Glomerular endothelial cell (primary cell): ENCODE measurements at regions not wholly inside any gene's neighbourhood (a gene's known extent, or its start where the extent isn't known, plus 50 kb on each side); places are given as distances from the start of the nearest gene placed in this dataset.
"Not testable (repeated sequence)": the region's sequence is repeated elsewhere in the genome, so short reads cannot be mapped to it uniquely, and the experiment has no call there.

ENCODE experiments used
- DNase-seq: peaks from one replicate; pipeline ENCODE4 v3.0.0-alpha.2; 2011; ENCODE audit warnings: low read depth, low spot score; ENCODE audit errors: extremely low read depth

DNA sequence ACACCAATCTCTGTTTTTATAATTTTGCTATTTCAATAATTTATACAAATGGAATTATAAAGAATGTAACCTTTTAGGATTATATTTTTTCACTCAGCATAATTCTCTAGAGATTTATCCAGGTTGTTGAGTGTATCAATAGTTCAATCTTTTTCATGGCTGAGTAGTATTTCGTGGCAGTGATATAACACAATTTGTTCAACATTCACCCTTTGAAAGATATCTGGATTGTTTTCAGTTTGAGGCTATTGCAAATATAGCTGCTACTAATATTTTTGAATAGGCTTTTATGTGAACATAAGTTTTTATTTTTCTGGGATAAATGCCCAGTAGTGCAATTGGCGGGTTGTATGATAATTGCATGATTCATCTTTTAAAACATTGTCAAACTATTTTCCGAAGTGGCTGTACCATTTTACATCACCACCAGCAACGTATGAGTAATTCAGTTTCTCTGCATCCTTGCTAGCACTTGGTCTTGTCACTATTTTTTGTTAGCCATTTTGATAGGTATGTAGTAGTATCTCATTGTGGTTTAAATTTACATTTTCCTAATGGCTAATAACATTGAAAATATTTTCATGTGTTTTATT, 55.6 kb upstream of the ABCD3 start:
- no peak for DNase-seq

DNA sequence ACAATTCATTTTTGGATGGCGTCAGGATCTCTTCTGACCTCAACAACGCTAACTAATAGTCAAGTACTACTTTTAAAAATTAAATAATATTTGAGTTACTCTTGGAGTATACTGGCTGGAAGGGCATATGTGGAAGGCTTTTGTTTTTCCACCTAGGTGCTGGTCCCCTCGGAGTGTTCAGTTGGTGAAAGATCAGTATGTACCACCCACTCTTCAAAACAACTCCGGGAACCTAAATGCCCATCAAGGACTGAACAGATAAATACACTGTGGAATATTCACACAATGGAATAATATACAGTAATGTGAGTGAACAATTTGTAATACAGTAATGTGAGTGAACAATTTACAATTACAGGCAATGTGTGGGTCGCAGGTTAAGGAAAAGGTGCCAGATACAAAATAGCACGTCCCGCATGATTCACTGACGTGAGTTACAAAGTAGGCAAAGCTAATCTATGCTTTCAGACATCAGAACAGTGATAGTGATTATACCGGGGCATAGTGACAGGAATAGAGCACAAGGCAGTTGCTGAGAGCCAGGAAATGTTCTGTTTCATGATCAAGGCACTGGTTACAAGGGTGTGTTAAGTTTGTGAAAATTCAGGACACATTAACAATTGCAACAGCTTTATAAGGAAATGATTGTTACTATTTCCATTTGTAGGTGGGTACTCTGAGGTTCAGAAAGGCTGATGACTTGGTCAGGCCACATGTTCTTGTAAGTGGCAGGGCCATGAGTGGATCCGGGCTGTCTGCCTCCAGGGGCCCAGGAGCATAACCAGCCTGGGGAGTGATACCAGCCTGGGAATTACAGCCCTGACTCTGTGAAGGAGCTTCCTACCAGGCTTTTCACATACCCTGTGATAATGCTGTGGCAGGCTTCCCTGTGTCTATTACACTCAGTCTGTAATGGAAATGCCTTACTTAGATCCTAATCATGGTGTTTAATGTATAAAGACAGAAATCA, 59.3 kb upstream of the ABCD3 start:
- no peak for DNase-seq

DNA sequence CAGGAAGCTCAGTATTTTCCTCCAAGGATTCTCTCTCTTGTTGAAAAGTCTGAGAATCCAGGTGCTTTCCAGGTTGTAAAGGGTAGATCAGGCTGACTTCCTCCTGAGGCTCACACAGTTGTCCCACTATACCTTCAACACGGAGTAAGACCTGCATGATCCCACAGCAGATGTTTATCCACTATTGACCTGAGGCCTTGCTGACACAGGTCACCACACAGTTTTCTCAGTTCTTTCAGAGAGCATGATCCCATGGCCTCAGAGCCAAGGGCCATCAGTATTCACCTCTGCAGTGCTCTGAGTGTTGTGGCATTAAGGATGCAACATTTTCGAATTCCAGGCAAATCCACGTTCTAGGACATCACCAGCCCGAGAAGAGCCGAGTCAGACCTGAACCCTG, 60.5 kb upstream of the ABCD3 start:
- no peak for DNase-seq

DNA sequence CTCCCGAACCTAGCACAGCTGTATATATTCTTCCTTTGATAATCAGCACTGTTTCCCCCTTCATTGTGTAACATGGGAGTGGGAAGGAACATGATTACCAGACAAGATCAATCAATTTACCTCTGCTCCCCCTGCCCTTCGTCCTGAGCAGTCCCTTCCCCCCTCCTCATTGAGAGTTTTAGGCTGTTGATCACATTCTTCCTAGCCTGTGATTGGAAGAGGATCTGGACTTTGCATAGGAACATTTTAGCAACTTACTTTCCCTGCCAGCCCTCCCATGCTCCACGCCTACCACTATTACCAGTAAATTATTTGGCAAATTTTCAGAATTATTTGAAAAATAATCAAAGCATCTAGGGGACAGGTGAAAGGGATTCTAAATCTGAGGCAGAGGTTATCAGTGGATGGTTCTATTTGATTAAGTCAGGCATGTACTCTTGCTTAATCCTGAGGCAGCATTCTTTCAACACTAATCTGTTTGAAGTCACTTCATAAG, 62.7 kb upstream of the ABCD3 start:
- DNase-seq: no peak

DNA sequence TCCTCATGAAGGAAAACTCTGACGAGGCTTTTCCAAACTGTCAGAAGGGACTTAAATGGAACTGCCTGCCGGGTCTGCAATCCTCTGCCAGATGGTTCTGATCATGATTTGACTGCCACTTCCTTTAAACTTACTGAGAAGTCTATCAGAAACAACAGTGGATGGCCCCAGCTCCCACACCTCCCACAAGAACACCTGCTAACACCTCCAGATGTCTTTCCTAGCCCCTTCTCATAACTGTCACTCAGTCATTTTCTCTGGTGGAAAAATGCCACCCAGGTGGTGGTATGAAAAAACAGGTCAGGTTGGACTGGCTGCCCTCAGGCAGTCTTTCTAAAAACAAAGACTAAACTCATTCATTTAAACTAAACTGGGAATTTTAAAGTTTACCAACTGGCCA, 66.7 kb upstream of the ABCD3 start:
- DNase-seq: no peak

- no peak for DNase-seq
Observed at GRCh38 chr1:94350350-94350924, 67.8 kb upstream of the ABCD3 start.

DNA sequence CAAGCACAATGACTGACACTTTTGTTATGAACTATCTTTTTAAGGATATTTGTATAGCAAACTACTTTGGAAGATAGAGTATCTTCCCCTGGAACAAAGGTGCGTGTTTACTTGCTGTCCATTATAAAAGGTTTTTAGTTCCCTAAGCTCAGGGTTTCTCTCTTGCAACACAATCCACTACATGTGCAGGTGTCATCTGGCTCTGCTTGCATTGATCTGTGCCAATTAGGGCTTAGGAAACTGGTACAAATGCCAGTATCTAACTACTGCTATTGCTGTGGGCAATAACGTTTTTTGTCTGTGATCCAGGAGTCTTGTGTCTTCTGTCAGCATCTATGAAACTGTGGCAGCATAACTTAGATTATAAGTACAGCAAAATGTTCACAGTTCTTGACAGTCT, 68.3 kb upstream of the ABCD3 start:
- no peak for DNase-seq

GRCh38 chr1:94348386-94348785, 69.8 kb upstream of the ABCD3 start:
- not testable (repeated sequence) for DNase-seq

DNA sequence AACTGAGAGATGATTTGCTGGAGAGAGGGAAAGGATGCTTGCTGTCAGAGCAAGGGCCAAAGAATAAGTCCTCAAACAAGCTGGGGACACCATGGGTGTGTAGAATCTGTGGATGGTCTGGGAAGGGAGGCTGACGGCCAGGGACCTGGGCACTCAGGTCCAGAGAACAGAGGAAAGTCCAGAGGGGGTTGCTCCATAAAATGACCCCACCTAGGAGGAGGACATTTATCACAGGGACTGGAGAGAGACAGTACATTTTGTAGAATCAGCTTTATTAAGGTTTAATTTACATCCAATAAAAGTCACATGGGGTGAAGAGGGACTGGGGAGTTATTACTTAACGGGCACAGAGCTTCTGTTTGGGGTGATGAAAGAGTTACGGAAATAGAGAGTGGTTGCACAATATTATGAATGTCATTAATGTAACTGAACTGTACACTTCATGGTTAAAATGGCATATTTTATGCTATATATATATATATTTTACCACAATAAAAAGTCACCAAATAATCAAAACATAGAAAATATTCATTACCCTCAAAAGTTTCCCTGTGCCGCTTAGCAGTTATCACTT, 73.0 kb upstream of the ABCD3 start:
- DNase-seq: no peak

GRCh38 chr1:94342416-94342815, 75.8 kb upstream of the ABCD3 start:
- no peak for DNase-seq

DNA sequence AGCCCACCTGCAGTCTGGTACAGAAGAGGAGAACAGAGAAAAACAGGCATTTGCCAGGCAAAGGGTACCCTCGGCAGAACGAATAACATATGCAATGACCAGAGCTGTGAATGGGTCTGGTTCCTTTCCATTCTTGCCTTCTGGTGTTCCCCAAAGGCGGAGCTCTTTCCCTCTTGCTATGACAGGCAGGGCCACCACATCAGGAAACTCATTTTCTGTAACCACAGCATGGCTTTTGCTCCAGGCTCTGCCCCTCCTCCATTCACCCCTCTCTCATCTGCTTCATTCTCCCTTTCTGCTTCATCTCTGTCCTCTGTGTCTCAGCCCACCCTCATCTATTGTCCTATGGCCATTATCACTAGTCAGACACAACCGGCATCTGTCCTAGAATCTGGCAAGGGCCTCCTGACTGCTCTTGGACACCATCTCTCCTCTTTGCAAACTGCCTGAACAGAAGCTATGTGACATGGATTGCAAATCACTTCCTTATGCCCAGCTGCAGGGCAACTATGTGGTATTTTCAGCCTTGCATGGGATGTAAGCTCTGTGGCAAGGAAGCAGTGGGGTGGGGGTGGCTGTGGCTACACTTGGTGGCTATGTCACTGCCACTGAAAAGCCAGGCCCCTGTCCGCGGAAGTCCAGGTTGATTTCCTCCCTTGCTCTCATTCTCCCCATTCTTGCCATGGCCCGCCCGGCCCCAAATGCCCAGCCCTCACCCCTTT, 78.8 kb upstream of the ABCD3 start:
- no peak for DNase-seq

- no peak for DNase-seq
Observed at GRCh38 chr1:94336991-94337390, 81.2 kb upstream of the ABCD3 start.

DNA sequence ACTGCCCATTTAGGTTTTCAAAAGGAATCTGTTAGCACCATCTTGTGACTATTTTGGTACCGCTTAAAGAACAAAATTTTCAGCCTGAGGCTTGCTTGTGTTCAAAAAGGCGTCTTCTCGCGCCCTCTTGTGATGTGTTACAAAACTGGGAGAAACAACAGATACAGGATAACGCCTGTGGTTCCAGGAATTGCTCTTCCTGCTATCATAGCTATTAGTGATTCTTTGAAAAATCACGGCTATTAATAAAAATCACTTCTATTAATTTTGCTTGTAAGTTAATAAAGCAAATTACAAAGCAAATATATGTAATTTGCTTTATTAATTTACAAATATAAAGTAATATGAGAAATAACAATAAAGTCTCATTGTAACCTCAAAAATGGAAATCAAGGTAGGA, 82.2 kb upstream of the ABCD3 start:
- peak; percentile 95 for DNase-seq

GRCh38 chr1:94335447-94335846, 82.7 kb upstream of the ABCD3 start:
- DNase-seq: no peak

- DNase-seq: no peak
Observed at GRCh38 chr1:94334764-94335163, 83.4 kb upstream of the ABCD3 start.

- no peak for DNase-seq
Observed at GRCh38 chr1:94332952-94333351, 85.2 kb upstream of the ABCD3 start.

- no peak for DNase-seq
Observed at GRCh38 chr1:94332516-94332915, 85.7 kb upstream of the ABCD3 start.

GRCh38 chr1:94329986-94330385, 88.2 kb upstream of the ABCD3 start:
- no peak for DNase-seq

- no peak for DNase-seq
Observed at GRCh38 chr1:94329276-94329675, 88.9 kb upstream of the ABCD3 start.

- no peak for DNase-seq
Observed at GRCh38 chr1:94327001-94327690, 89.8 kb upstream of the ARHGAP29 start.
